Esophagus muscularis mucosa (tissue), 3 donors: ENCODE measurements at regions not wholly inside any gene's neighbourhood (a gene's known extent, or its start where the extent isn't known, plus 50 kb on each side); places are given as distances from the start of the nearest gene placed in this dataset.

Source experiments
- CTCF ChIP-seq, 3 experiments: fragments of 200-600 bp in 2 of 3; fragments of 450-650 bp in 1 of 3; sonication (generic) in 2 of 3; IDR thresholded peaks; one replicate each; pipeline ENCODE4 v1.5.1; 2017 to 2019; ENCODE audit warnings: antibody characterized with exemption in 3 of 3, mild to moderate bottlenecking in 2 of 3, moderate library complexity in 1 of 3
- POLR2A ChIP-seq: fragments of 450-650 bp; IDR thresholded peaks from one replicate; pipeline ENCODE4 v1.6.1; 2017; ENCODE audit warnings: antibody characterized with exemption, moderate library complexity, mild to moderate bottlenecking, low read depth
- POLR2AphosphoS5 ChIP-seq, 2 donors: sonication (generic); formaldehyde crosslinking; IDR thresholded peaks; one replicate each; pipeline ENCODE4 v1.6.1; 2017; ENCODE audit warnings: antibody characterized with exemption in 2 of 2

DNA sequence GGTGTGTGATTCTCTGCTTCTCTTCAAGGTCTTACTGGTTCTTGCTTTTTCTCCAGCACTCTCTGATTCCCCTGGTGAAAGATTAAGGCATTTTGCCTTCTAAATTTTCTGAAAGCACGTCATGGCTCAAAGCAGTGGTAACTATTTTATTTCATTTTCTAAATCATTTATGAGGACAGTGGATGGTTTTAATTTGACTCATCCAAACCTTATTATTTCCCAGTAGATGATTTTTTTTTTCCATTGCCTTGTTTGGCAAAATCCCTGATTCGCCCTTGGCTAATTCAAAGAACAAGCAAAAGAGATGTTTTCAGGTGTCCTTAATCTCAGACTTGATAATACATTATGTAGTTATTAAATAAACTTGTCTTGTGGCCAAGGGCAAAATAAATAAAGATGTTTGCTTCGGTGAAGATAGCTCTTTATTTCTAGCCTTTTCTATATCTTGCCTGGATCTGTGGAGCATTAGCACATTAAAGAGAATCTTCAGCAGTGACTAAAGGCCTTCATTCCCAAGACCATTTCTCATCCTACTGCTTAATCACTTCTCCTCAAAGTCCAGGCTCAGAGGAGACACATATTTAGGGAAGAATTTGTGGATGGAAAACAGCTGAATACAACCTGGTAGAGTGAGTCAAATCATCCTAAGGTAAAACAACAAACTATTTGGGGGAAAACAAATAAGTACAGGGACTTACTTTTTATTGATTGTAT, 359.8 kb downstream of the DUSP10 start:
- TF ChIP-seq POLR2A (no peak), CTCF (IDR thresholded peaks at IDR 0.05) (no peak), POLR2AphosphoS5 (IDR thresholded peaks at IDR 0.05) (no peak)
